ENCODE measurements at regions not wholly inside any gene's neighbourhood (a gene's known extent, or its start where the extent isn't known, plus 50 kb on each side); places are given as distances from the start of the nearest gene placed in this dataset.

GRCh38 chr9:87148331-87149104 lies 201.2 kb upstream of the GAS1 start:
- DNase-seq (ENCODE audit: low read depth in 4 of 4, low spot score in 2 of 4) = peak in 3 of 4 donors; percentile 65 to 76 (median 70)

- DNase-seq (ENCODE audit: low read depth in 4 of 4, low spot score in 2 of 4) = no peak
These were observed 202.5 kb upstream of the GAS1 start for GRCh38 chr9:87149799-87150198.

GRCh38 chr9:87152256-87152655 lies 204.9 kb upstream of the GAS1 start:
- DNase-seq (ENCODE audit: low read depth in 4 of 4, low spot score in 2 of 4) = no peak

- DNase-seq (ENCODE audit: low read depth in 4 of 4, low spot score in 2 of 4) = no peak
These were observed 208.9 kb upstream of the GAS1 start for GRCh38 chr9:87156247-87156646.

GRCh38 chr9:87157366-87158031 lies 210.2 kb upstream of the GAS1 start:
- DNase-seq (ENCODE audit: low read depth in 4 of 4, low spot score in 2 of 4) = no peak

- DNase-seq (ENCODE audit: low read depth in 4 of 4, low spot score in 2 of 4) = no peak
These were observed 211.5 kb upstream of the GAS1 start for GRCh38 chr9:87158765-87159164.

- DNase-seq (ENCODE audit: low read depth in 4 of 4, low spot score in 2 of 4) = no peak
These were observed 213.1 kb upstream of the GAS1 start for GRCh38 chr9:87160148-87161102.

GRCh38 chr9:87167161-87167560 lies 219.9 kb upstream of the GAS1 start:
- no peak for DNase-seq (ENCODE audit: low read depth in 4 of 4, low spot score in 2 of 4)

- no peak for DNase-seq (ENCODE audit: low read depth in 4 of 4, low spot score in 2 of 4)
These were observed 220.3 kb upstream of the GAS1 start for GRCh38 chr9:87167582-87167981.

- no peak for DNase-seq (ENCODE audit: low read depth in 4 of 4, low spot score in 2 of 4)
These were observed 231.0 kb upstream of the GAS1 start for GRCh38 chr9:87178302-87178701.

- DNase-seq (ENCODE audit: low read depth in 4 of 4, low spot score in 2 of 4) = no peak
These were observed 232.4 kb upstream of the GAS1 start for GRCh38 chr9:87179553-87180340.

GRCh38 chr9:87180361-87180760 lies 233.1 kb upstream of the GAS1 start:
- no peak for DNase-seq (ENCODE audit: low read depth in 4 of 4, low spot score in 2 of 4)

GRCh38 chr9:87180841-87181240 lies 233.5 kb upstream of the GAS1 start:
- DNase-seq (ENCODE audit: low read depth in 4 of 4, low spot score in 2 of 4) = no peak

GRCh38 chr9:87181670-87182069 lies 234.4 kb upstream of the GAS1 start:
- DNase-seq (ENCODE audit: low read depth in 4 of 4, low spot score in 2 of 4) = no peak

- no peak for DNase-seq (ENCODE audit: low read depth in 4 of 4, low spot score in 2 of 4)
These were observed 237.8 kb upstream of the GAS1 start for GRCh38 chr9:87184956-87185642.

- DNase-seq (ENCODE audit: low read depth in 4 of 4, low spot score in 2 of 4) = no peak
These were observed 240.3 kb upstream of the GAS1 start for GRCh38 chr9:87187656-87188055.

GRCh38 chr9:87189006-87189405 lies 241.7 kb upstream of the GAS1 start:
- DNase-seq (ENCODE audit: low read depth in 4 of 4, low spot score in 2 of 4) = no peak

- DNase-seq (ENCODE audit: low read depth in 4 of 4, low spot score in 2 of 4) = no peak
These were observed 245.8 kb upstream of the GAS1 start for GRCh38 chr9:87193151-87193550.

GRCh38 chr9:87193925-87194868 lies 246.9 kb upstream of the GAS1 start:
- peak in 2 of 4 donors; percentile 17 to 18 for DNase-seq (ENCODE audit: low read depth in 4 of 4, low spot score in 2 of 4)
